Hepatocyte (in vitro differentiated cells): ENCODE measurements at regions not wholly inside any gene's neighbourhood (a gene's known extent, or its start where the extent isn't known, plus 50 kb on each side); places are given as distances from the start of the nearest gene placed in this dataset.

Experiments used
- CTCF ChIP-seq: fragments of 200-600 bp; sonication (generic); IDR thresholded peaks from 2 replicates; pipeline ENCODE4 v1.5.1; 2016; ENCODE audit warnings: antibody characterized with exemption, mild to moderate bottlenecking; ENCODE audit not compliant: poor library complexity
- EZH2 ChIP-seq: fragments of 200-600 bp; sonication (generic); IDR thresholded peaks from 2 replicates; pipeline ENCODE4 v1.6.1; 2016; ENCODE audit warnings: antibody characterized with exemption, mild to moderate bottlenecking, borderline replicate concordance
- EZH2phosphoT487 ChIP-seq: fragments of 200-600 bp; sonication (generic); IDR thresholded peaks from one replicate; pipeline ENCODE4 v1.6.1; 2018; ENCODE audit warnings: antibody characterized with exemption, mild to moderate bottlenecking, low read depth, moderate library complexity; ENCODE audit not compliant: unreplicated experiment, severe bottlenecking

DNA sequence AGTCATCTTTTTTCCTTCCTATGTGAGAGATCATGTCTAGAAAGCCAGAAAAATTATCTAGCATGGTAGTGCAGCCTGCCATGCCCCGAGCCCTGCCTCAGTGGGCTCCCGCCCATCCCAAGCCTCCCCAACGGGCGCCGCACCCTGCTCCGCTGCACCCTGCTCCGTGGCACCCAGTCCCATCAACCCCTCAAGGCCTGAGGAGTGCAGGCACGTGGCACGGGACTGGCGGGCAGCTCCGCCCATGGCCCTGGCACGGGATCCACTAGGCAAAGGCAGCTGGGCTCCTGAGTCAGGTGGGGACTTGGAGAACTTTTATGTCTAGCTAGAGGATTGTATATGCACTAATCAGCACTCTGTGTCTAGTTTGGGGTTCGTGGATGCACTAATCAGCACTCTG, 83.4 kb upstream of the COL3A1 start:
- no peak for TF ChIP-seq CTCF
- no peak for TF ChIP-seq EZH2
- TF ChIP-seq EZH2phosphoT487, result no peak
